GM04503 (cell line): ENCODE measurements at regions not wholly inside any gene's neighbourhood (a gene's known extent, or its start where the extent isn't known, plus 50 kb on each side); places are given as distances from the start of the nearest gene placed in this dataset.
A peak's percentile ranks its signal among the peaks of the same experiment; 100 is the strongest.
"Not testable (repeated sequence)": the region's sequence is repeated elsewhere in the genome, so short reads cannot be mapped to it uniquely, and the experiment has no call there.

ENCODE experiments used
- DNase-seq: peaks from one replicate; pipeline ENCODE4 v3.0.0-alpha.2; 2012; ENCODE audit warnings: low read depth

DNA sequence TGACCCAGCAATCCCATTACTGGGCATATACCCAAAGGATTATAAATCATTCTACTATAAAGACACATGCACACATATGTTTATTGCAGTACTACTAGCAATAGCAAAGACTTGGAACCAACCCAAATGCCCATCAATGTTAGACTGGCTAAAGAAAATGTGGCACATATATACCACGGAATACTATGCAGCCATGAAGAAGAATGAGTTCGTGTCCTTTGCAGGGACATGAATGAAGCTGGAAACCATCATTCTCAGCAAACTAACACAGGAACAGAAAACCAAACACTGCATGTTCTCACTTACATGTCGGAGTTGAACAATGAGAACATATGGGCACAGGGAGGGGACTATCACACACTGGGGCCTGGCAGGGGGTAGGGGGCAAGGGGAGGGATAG is 183.0 kb downstream of the HACE1 start:
- not testable (repeated sequence) for DNase-seq

DNA sequence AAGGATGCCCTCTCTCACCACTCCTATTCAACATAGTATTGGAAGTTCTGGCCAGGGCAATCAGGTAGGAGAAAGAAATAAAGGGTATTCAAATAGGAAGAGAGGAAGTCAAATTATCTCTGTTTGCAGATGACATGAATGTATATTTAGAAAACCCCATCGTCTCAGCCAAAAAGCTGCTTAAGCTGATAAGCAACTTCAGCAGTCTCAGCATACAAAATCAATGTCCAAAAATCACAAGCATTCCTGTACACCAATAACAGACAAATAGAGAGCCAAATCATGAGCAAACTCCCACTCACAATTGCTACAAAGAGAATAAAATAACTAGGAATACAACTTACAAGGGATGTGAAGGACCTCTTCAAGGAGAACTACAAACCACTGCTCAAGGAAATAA is 184.6 kb downstream of the HACE1 start:
- DNase-seq, result not testable (repeated sequence)

DNA sequence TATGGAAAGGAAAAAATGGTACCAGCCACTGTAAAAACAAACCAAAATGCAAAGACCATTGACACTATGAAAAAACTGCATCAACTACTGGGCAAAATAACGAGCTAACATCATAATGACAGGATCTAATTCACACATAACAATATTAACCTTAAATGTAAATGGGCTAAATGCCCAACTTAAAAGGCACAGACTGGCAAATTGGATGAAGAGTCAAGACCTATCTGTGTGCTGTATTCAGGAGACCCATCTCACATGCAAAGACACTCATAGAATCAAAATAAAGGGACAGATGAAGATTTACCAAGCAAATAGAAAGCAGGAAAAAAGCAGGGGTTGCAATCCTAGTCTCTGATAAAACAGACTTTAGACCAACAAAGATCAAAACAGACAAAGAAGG is 186.6 kb downstream of the HACE1 start:
- not testable (repeated sequence) for DNase-seq

DNA sequence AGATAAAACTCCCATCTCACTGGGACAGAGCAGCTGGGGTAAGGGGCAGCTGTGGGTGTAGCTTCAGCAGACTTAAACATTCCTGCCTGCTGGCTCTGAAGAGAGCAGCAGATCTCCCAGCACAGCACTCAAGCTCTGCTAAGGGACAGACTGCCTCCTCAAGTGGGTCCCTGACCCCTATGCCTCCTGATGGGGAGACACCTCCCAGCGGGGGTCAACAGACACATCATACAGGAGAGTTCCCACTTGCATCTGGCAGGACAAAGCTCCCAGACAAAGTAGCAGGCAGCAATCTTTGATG is 188.2 kb downstream of the HACE1 start:
- not testable (repeated sequence) for DNase-seq

DNA sequence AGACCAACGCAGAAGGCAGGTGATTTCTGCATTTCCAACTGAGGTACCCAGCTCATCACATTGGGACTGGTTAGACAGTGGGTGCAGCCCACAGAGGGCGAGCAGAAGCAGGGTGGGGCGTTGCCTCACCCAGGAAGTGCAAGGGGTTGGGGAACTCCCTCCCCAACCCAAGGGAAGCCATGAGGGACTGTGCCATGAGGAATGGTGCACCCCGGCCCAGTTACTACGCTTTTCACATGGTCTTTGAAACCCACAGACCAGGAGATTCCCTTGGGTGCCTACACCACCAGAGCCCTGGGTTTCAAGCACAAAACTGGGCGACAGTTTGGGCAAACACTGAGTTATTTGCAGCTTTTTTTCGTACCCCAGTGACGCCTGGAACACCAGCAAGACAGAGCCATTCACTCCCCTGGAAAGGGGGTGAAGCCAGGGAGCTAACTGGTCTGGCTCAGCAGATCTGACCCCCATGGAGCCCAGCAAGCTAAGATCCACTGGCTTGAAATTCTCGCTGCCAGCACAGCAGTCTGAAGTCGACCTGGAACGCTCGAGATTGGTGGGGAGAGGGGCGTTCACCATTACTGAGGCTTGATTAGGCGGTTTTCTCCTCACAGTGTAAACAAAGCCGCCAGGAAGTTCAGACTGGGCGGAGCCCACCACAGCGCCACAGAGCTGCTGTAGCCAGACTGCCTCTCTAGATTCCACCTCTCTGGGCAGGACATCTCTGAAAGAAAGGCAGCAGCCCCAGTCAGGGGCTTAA is 188.7 kb downstream of the HACE1 start:
- DNase-seq, result not testable (repeated sequence)

DNA sequence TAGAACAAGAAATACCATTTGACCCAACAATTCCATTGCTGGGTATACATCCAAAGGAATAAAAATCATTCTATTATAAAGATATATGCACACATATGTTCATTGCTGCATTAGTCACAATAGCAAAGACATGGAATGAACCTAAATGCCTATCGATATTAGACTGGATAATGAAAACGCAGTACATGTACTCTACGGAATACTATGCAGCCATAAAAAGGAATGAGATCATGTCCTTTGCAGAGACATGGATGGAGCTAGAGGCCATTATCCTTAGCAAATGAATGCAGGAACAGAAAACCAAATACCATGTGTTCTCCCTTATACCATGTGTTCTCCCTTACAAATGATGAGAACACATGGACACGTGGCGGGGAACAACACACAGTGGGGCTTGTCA is 190.2 kb downstream of the HACE1 start:
- no peak for DNase-seq

DNA sequence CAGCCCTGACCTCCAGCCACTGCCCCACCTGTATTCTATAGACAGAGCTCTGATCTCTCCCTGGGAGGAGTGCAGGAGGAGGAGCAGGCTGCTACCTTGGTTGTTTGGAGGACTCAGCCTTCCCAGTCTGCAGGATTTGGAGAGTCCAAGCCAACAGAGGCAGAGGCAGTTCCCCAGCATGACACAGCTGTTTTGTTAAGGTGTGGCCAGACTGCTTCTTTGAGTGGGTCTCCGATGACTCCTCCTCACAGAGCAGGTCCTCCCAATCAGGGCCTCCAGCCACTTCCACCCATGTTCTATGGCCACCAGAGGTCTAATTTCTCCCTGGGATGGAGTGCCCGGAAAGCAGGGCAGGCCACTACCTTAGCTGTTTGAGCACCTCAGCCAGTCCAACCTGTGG is 203.5 kb downstream of the HACE1 start:
- DNase-seq, result no peak

DNA sequence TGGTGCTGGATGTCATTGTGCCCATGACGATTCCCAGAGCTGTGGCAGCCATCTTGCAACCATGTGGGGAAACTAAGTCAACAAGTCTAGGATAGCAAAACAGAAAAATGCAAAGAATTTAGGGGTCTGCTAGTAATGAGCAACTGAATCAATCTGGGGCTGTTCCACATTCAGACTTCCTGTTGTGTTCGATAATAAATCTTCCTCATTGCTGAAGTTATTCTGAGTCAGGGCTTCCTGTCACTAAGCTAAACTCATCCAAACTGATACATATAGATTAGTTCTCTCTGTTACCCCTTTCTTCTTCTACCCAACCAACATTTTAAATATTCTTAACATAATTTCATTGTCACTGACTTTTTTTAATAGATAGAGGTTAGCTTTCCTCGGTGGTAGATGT is 205.9 kb downstream of the HACE1 start:
- DNase-seq, result no peak

DNA sequence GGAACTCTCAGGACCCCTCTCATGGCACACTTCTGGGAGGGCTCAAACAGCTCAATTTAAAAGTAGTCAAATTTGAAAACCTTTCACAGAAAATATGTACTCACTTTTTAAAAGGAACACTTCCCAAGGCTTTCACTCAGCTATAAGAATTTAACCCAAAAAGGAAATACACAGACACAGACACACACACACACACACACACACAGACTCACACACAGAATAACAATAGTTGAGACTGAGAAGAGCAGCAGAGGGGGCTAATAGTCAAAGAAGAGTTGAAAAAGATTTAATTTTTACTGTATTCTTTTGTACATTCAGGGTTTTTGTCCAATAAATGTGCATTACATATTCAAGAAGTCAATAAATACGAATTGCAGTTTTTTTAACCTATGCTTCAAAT is 211.4 kb downstream of the HACE1 start:
- DNase-seq, result no peak

DNA sequence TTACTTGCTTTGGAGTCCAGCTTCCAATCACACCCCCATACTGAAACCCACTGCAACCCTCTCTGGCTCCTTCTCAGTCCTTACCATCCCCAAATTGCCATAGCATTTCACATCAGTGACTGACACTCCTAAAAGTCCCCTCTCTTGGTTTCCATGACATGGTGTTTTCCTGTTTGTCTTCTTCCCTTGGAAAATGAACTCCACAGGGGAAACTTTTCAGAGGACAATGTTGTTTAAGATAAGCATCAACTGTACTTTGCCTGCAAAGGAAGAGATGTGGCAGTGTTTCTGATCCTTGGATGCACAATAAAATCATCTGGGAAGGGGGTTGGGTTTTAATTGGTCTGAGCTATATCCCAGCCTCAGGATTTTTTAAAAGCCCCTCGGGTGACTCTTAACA is 214.9 kb downstream of the HACE1 start:
- no peak for DNase-seq

DNA sequence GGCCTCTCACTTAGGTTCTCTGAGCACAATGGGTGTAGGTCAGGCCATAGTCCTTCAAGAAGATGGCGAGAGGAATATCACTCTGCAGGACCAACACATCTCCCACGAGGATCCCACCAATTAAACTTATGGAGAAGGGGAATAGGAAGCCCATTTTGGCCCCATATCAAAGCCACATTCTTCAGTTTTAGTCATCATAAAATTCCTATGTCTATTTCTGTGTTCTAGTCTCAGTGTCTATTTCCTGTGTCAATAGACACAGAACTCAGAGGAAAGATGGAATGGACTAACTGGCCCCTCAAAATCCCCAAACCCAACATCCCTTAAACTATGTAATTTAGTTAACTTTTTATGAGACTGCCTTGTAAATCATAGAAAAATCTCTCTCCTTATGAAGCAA is 216.8 kb downstream of the HACE1 start:
- no peak for DNase-seq

DNA sequence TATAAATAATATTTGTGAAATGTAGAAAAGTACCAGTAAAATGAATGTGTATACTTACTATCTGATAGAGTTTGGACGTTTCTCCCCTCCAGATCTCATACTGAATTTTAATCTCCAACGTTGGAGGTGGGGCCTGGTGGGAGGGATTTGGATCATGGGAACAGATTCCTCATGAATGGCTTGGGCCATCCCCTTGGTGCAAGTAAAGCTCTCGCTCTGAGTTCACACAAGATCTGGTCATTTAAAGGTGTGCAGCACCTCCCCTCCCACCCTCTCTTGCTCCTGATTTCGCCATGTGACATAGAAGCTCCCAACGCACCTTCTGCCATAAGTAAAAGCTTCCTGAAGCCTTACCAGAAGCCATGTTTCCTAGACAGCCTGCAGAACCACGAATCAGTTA is 219.0 kb downstream of the HACE1 start:
- DNase-seq, result no peak

DNA sequence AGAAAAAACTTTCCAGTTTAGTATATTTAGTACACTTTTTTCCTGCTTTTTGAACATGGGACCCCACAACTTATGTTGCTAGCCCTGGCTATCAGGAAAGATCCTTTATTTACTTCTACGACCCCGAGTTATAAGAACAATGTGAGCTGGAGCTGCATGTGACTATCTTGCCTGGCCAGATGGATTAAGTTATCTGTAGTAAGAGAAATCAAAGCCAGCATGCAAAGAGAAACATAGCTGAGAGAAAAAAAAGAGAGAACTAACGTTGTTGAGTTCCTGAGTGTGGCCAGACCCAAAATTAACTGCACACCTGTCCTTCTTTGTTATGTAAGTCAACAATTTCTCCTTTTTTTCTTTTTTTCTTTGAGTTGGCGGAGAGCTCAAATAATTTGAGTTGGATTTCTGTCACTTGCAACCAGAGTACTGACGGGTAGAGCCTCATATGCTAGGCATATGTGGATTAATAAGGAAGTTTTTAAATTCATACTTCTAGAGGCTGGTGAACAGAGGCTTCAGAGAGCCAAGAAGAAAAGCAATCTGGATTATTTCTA is 219.5 kb downstream of the HACE1 start:
- no peak for DNase-seq

DNA sequence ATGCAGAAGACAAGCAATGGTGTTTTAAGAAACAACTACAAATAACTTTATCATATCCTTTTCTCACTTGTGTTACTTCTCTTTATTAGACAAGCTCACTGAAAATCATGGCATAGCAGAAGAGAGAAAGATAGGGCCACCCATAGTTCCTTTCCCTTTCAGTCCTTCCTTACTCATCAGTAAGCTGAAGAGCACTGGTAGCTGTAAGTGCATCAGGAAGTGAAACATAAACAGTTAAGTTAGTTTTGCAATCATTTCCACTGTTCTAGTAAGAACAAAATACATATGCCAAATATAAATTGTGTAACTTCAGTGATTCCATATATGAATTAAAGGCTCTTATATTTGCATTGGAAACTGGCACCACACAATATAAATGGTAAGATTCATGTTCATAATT is 220.1 kb downstream of the HACE1 start:
- DNase-seq, result no peak

DNA sequence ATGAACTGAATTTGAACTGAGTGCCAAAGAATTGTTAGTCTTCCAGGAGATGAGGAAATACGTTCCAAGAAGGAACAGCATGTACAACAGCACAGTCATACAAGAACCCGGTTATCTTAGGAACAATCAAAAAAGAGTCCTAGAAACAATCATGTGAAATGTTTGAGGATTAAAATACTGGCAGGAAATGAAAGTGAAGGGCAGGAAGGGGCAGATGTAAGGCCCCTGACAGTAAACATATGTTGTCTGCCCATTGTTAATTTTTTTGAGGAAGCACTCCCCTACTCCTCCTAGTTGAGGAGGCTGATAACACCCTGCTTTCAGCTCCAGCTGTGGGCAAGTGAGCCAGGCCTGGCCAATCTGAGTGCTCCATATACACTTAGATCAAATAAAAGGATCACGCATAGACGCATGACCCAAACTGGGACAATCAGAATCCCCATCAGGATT is 220.9 kb downstream of the HACE1 start:
- DNase-seq, result no peak

DNA sequence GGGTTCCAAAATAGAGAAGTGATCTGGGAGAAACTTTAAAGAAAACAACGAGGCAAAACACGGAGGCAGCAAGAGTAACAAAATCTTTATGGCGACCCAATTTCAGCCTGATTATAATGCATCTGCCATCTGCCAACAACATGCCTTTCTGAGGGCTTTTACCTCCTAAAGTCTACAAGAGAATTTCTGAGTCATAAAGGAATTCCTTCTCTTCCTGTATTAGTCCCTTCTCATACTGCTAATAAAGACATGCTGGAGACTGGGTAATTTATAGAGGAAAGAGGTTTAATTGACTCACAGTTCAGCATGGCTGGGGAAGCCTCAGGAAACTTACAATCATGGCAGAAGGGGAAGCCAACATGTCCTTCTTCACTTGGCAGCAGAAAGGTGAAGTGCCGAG is 226.6 kb downstream of the HACE1 start:
- DNase-seq, result no peak

DNA sequence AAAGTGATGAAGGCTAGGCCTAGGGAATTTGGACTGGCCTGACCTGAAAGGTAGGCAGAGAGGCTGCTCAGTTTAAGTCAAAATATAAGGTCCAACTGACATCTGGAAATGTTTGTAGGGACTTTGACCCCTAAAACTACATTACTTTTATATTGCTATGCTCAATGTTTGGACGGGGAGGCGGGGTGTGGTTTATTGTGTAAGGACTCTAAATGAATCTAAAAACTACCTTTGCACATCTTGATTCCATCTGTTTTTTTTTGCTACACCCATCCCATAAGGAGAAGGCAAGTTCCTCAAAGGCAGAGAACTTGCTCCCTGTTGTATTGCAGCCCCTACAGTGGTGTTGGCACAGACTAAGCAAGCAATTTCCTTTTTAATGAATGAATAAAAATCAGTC is 227.1 kb downstream of the HACE1 start:
- no peak for DNase-seq

DNA sequence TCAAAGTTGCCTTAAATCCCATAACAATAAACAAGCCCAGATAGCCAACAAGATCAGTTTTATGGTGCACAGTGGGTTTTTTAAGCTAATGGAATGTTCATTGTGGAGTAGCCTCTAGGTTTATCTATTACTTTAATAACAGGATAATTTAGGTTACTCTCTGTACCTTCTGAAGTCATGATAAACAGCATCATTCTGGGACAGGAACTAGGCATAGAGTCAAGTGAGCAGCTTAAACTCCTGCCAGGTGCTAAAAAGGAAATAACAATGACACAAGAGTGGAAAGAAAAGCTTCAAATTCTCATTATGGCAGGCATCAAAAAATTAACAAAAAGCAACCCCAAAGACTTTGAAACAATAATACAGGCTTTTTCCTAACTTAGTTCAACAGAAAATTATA is 228.8 kb downstream of the HACE1 start:
- no peak for DNase-seq

DNA sequence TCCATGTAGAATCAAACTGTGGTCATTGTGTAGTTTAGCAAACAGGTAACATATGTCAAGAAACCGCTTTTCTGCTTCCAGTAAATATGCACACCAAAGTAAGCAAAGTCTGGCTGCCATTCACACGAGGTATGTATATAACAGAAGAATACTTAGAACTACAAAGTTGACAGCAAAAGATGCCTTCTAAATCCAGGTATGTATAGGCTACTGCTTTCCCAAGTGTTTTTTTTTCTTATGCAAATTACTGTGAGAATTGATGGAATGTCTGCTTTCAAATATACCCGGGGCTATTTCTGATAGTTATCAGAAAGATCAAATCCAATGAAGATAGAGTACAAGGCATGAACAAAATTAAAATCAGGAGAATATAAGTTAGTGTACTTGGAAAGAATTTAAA is 229.2 kb downstream of the HACE1 start:
- DNase-seq, result no peak

DNA sequence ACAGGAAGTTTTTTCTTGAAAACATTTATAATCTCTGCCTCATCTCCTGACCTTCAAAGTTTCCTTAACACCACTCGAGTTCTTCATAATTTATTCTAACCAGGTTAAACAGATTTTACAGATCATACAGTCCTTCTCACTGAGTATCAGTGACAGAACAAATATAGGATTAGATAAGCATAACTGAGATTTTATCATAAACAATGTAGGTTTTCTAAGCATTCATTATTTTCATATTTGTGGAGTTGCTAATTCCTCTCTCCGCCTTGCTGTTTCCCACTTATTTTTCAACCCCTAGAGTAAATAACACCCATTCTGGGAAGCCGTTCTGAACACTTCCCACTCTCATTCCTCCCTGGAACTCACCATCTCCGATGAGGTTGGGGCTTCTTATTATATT is 229.9 kb downstream of the HACE1 start:
- no peak for DNase-seq

DNA sequence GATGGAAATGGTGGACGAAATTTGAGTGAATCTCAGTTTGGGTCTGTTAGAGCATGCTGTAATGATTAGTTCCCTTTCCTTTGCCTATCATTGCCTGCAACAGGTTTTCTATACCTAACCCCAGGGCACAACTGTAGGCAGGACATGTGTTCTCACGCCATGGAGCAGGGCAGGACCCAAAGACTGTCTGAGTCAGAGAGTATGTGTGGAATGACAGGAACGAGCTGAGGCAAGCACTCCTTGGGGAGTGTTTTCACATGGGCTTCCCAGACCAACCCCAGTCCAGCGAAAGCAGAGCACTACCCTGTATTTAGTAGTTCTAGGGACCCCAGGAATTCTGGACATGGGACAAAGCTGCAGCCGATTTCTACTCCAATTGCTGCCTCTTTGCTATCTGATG is 234.2 kb downstream of the HACE1 start:
- DNase-seq, result peak; percentile 45

DNA sequence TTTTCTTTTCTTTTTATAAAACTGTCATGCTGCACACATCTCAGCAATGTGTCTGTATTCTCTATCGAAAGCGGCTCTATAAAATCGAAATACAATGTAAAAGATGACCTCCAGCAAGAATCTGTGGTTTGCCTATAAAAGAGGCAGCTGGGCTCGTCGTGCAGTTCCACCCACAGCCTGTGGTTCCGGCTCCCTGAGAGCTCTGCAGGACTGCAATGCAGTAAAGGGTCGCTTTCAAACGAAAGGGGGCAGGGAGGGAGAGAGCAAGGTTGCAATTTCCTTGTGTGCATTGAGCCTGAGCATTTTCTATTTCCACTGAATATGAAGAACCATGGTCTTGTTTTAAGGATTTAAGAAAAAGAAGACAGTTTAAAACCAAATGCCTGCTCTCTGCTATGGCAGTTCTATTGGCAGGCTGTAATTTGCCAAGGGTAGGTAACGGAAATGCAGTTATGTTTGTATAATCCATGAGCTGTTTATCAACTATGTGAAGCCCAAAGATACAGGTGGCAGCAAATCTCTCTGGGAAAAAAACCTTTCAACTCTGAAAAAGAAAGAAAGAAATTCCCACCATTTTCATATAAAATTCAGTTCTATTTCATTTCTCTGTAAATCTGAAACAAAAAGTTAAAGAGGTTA is 236.5 kb downstream of the HACE1 start:
- no peak for DNase-seq

DNA sequence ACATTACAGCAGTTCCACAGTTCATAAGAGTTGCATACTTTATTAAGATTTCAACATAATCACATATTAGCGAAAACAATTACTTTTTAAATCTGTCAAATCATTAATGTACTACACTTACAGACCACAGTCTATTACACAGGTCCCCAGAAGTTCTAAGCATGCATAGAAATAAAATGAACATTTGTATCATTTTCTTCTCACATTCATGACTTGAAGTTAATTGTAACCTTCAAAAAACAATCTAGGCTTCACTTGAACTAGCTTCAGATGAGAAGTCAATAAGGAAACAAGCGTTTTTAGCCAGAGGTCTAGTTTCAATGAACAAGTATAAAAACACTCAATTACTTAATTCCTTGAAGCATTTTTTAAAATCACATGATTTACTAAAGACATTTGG is 238.3 kb downstream of the HACE1 start:
- no peak for DNase-seq

DNA sequence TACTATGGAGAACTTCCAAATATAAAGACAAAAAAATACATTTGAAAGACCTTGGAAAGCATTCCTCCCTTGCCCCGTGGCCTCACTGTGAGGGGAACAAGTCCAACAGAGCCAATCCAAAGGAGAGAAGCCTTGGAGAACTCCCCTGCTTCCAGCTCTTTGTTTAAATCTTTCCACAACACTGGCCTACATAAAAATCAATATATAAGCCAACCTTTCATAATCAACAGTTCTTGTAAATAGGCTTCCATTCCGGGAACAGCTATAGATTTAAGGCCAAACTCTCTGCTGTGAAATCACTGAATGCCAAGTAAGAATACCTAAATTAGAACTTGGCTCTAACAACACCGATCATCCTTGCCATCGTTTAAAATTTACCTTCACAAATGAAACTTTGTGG is 242.1 kb downstream of the HACE1 start:
- no peak for DNase-seq
